ENCODE measurements at regions not wholly inside any gene's neighbourhood (a gene's known extent, or its start where the extent isn't known, plus 50 kb on each side); places are given as distances from the start of the nearest gene placed in this dataset.

DNA sequence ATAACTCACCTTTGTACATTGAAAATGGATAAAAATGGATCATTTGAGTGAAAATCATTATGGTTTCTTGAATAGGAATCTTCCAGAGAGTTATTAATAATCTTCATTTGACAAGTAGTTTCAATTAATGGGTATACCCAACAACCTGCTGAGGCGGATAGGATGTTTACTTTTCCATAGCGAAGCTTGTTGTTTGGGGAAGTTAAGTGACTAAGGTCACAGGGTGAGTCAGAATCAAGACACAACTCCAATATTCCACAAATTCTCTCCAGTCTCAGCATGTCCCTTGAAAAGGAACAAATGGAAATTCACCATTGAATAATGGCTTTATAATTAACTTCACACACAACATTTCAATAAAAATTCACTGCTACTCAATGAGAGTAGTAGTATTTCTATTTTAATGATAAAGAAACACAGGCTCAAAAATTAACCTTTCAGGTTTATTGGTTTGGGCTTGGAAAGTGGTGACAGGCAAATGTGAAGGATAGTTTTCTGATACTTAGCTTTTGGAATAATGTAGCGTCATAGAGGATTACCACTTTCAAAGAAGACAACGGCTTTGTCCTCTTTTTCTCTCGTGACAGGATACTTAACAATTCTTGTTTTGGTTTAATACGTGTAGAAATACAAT lies 211.3 kb downstream of the GPD2 start:
- TF ChIP-seq GATA2 (IDR thresholded peaks at IDR 0.05; ENCODE audit: low read depth, low read length) (no peak), GATA3 (IDR thresholded peaks at IDR 0.05; ENCODE audit: low read depth, low read length) (no peak)
